Stomach smooth muscle (tissue), 2 donors: ENCODE measurements at regions not wholly inside any gene's neighbourhood (a gene's known extent, or its start where the extent isn't known, plus 50 kb on each side); places are given as distances from the start of the nearest gene placed in this dataset.

Experiments used
- H3K27ac ChIP-seq: one replicate; pipeline ENCODE4 v1.7.0; 2013; ENCODE audit warnings: mild to moderate bottlenecking, low read length, inconsistent platforms
- H3K27me3 ChIP-seq, 2 donors: one replicate each; pipeline ENCODE4 v1.7.0; 2013; ENCODE audit warnings: low read length in 2 of 2; ENCODE audit not compliant: insufficient read depth in 2 of 2, control insufficient read depth in 1 of 2
- H3K36me3 ChIP-seq, 2 donors: one replicate each; pipeline ENCODE4 v1.7.0; 2013; ENCODE audit warnings: low read length in 2 of 2; ENCODE audit not compliant: control insufficient read depth in 2 of 2, insufficient read depth in 2 of 2
- H3K4me1 ChIP-seq: one replicate; pipeline ENCODE4 v1.7.0; 2013; ENCODE audit warnings: low read length; ENCODE audit not compliant: control insufficient read depth, insufficient read depth
- H3K4me3 ChIP-seq, 2 donors: one replicate each; pipeline ENCODE4 v1.7.0; 2013; ENCODE audit warnings: low read length in 2 of 2
- H3K9ac ChIP-seq, 2 donors: one replicate each; pipeline ENCODE4 v1.7.0; 2013; ENCODE audit warnings: low read length in 2 of 2, mild to moderate bottlenecking in 1 of 2
- H3K9me3 ChIP-seq, 2 donors: one replicate each; pipeline ENCODE4 v1.7.0; 2013; ENCODE audit warnings: low read length in 2 of 2; ENCODE audit not compliant: control insufficient read depth in 2 of 2
- donor health status: healthy.
- donor health status: Pancreatic carcinoma.

DNA sequence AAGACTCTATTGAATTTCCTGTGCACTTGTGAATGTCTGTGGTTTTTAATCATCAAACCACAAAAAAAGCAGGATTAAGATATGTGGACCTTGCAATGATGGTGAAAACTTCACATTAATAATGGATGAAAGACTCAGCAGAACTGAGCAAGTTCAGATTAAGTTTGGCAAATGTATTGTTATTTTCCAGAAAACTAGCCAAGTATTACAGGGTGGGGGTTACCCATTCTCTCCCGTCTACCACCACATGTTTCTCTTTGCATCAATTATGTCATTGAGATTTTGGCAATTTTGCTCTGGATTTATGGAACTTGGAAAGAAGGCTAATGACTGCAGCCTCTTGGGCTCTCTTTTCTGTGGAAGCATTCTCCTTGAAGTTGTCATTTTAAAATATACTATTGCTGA, 577.1 kb downstream of the ANKRD50 start:
- Histone ChIP-seq H3K4me3 (no peak overlapping the region), H3K9me3 (peaks cover 0 to 2% of the 10 kb centered on the region in 2 donors), H3K36me3 (no peaks in the 10 kb centered on the region), H3K9ac (no peak overlapping the region), H3K4me1 (no peaks in the 10 kb centered on the region), H3K27ac (no peak overlapping the region), H3K27me3 (no peaks in the 10 kb centered on the region)

- Histone ChIP-seq H3K27ac (no peak overlapping the region), H3K36me3 (no peaks in the 10 kb centered on the region), H3K27me3 (no peaks in the 10 kb centered on the region), H3K9ac (no peak overlapping the region), H3K4me1 (no peaks in the 10 kb centered on the region), H3K9me3 (no peaks in the 10 kb centered on the region), H3K4me3 (no peak overlapping the region)
These were observed 573.5 kb downstream of the ANKRD50 start for GRCh38 chr4:124139044-124139443.

DNA sequence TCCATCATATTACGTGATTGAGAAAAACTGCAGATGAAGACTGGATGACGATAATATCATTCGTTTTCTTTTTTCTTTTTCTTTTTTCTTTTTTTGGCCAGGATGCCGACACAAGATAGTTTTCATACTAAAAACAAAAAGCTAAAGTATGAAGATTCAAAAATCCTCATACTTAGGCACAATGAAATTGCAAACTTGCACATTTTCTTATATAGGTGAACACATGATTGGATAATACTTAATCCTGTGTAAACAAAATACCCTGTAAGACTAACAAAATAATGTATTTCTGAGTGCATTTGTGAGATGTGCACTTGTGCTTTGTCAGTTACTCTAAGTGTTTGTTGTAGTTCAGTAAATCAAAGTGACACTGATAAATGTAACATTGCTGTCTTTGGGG, 568.9 kb downstream of the ANKRD50 start:
- H3K4me1 ChIP-seq: no peaks in the 10 kb centered on the region
- H3K36me3 ChIP-seq: no peaks in the 10 kb centered on the region
- H3K9ac ChIP-seq: no peak overlapping the region
- H3K9me3 ChIP-seq: no peaks in the 10 kb centered on the region
- H3K27me3 ChIP-seq: no peaks in the 10 kb centered on the region
- no peak overlapping the region for H3K27ac ChIP-seq
- H3K4me3 ChIP-seq: no peak overlapping the region

DNA sequence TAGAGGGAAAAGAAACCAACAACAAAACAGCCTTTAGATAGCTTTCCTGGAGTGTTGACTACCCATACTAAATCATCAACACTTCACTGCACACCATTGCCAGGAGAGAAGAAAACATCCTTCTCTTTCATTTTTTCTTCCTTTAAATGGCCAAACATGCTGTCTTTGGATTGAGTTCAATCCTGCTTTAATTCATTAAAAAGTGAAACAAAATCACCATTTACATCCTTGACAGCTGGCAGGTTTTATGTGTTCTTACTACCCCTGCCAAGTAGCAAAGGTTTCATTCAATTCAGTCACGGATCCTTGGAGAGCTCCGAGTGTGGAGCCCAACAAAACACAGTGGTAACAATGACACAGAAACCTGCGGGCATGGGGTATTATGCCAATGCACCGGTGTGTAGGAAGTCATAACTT, 568.3 kb downstream of the ANKRD50 start:
- Histone ChIP-seq H3K4me3 (no peak overlapping the region), H3K36me3 (no peaks in the 10 kb centered on the region), H3K9me3 (no peaks in the 10 kb centered on the region), H3K27ac (no peak overlapping the region), H3K9ac (no peak overlapping the region), H3K4me1 (no peaks in the 10 kb centered on the region), H3K27me3 (no peaks in the 10 kb centered on the region)

DNA sequence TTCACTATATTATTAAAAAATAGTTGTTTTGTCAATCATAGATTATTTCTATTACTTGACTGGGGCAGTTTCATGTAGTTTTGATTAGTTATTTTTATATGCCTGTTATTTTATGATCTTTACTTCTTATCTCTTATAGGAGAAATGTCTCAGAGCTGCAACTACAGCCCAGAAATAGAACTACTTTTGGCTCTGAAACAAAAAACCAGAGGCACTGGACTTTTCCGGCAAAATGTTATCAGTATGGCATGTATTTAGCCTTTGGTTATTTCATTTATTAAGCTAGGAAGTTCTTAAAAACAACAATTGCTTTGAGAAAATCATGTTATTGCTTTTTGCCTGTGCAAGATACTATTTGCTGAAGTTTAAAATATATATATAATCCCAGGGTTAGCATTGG, 566.5 kb downstream of the ANKRD50 start:
- no peak overlapping the region for H3K9ac ChIP-seq
- H3K27ac ChIP-seq: no peak overlapping the region
- H3K4me1 ChIP-seq: no peaks in the 10 kb centered on the region
- no peaks in the 10 kb centered on the region for H3K36me3 ChIP-seq
- no peaks in the 10 kb centered on the region for H3K9me3 ChIP-seq
- no peak overlapping the region for H3K4me3 ChIP-seq
- no peaks in the 10 kb centered on the region for H3K27me3 ChIP-seq

DNA sequence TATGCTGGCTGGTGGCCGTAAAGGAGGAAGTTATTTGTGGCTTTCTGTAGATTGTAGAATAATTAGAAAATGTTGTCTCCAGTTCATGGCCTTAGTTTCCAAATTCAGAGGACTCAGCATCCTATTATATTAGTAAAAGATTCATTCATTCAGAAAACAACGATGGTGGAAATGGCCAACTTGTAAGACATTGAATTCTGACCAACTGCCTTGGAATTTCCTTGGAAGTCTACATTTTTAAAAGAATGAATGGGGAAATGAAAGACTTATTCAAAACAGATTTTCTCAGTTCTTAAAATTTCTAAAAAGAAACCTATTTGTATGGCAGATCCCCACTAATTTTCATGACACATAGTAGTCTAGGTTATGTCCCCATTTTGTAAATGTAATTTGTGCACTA, 561.5 kb downstream of the ANKRD50 start:
- H3K36me3 ChIP-seq: no peaks in the 10 kb centered on the region
- H3K27ac ChIP-seq: no peak overlapping the region
- no peaks in the 10 kb centered on the region for H3K4me1 ChIP-seq
- no peak overlapping the region for H3K9ac ChIP-seq
- H3K4me3 ChIP-seq: no peak overlapping the region
- H3K27me3 ChIP-seq: no peaks in the 10 kb centered on the region
- H3K9me3 ChIP-seq: no peaks in the 10 kb centered on the region

GRCh38 chr4:124152132-124152531, 560.4 kb downstream of the ANKRD50 start:
- H3K9me3 ChIP-seq: no peaks in the 10 kb centered on the region
- H3K27me3 ChIP-seq: no peaks in the 10 kb centered on the region
- H3K9ac ChIP-seq: no peak overlapping the region
- no peaks in the 10 kb centered on the region for H3K4me1 ChIP-seq
- no peak overlapping the region for H3K4me3 ChIP-seq
- no peaks in the 10 kb centered on the region for H3K36me3 ChIP-seq
- no peak overlapping the region for H3K27ac ChIP-seq

DNA sequence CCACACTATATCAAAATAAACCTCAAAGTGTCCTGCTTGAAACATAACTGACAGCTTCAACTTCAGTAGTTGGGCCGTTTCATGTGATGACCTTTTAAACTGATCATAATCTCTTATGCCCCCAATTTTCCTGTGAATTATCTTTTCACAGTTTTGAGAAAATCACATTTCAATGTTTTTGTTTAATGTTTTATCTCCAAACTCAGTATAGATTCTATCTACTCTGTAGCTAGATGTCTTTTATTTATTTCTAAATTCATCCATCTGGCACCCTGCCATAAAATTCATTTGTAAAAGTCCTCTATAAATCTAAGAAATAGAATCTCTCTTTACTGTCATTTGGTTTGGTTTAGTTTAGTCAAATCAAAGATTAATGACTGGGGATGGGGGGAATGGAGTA, 557.3 kb downstream of the ANKRD50 start:
- no peak overlapping the region for H3K4me3 ChIP-seq

DNA sequence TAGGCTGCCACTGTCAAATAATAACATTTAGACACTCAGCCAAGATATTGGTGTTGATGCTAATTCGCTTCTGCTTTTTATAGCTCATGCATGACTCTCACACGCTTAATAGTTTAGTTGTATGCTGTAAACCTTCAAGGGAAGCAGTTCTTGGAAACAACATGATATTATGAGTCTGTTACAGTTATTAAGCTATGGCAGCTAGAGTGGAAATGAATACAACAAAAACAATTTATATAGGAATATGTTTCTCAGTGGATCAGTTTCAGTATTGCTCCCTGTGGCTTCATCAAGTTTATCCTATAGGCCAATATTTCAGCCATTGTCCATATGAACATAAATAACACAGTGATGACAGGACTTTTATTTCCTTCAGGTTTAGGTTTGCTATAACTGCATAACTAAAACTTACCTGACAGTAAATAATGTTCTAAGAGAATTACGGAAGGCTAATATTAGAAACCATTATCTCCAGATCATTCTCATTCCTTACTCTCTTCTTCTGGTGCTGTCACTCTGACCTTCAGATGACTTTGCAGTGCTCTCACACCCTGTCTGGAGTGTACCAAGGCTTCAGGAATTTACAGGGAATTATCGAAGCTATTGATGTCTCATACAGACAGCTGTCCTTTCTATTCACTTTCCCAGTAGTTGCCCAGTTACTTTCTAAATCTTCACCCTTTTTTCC, 555.0 kb downstream of the ANKRD50 start:
- Histone ChIP-seq H3K27me3 (no peaks in the 10 kb centered on the region), H3K9me3 (peaks cover 0 to 2% of the 10 kb centered on the region in 2 donors), H3K36me3 (no peaks in the 10 kb centered on the region), H3K4me1 (no peaks in the 10 kb centered on the region), H3K27ac (no peak overlapping the region), H3K4me3 (no peak overlapping the region), H3K9ac (no peak overlapping the region)

More for the DNA sequence above, 557.3 kb downstream of the ANKRD50 start:
- Histone ChIP-seq H3K27me3 (no peaks in the 10 kb centered on the region), H3K4me1 (no peaks in the 10 kb centered on the region), H3K9me3 (peaks cover 0 to 2% of the 10 kb centered on the region in 2 donors), H3K27ac (no peak overlapping the region), H3K36me3 (no peaks in the 10 kb centered on the region), H3K9ac (no peak overlapping the region)

GRCh38 chr4:124163401-124163800, 549.1 kb downstream of the ANKRD50 start:
- no peaks in the 10 kb centered on the region for H3K27me3 ChIP-seq
- no peaks in the 10 kb centered on the region for H3K36me3 ChIP-seq
- no peak overlapping the region for H3K4me3 ChIP-seq
- no peak overlapping the region for H3K27ac ChIP-seq
- no peaks in the 10 kb centered on the region for H3K4me1 ChIP-seq
- no peak overlapping the region for H3K9ac ChIP-seq
- peaks cover 0 to 2% of the 10 kb centered on the region in 2 donors for H3K9me3 ChIP-seq

DNA sequence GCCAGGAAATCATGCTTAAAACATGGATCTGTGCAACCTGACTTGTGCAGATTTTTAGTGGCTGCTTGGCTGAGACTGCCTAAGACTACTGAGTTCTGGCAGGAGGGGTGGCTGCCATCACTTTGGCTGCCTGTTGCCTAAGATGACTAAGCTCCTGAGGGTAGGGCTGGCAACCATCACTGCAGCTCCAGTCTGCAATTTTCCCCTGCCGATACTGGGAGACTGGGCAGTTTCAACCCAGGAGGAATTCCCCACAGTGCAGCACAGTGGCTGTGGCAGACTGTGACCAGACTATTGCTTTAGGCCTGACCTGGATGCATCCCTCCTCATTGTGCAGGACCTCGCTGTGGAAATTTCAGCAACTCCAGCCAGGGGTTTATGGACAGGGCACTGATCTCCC, 544.9 kb downstream of the ANKRD50 start:
- Histone ChIP-seq H3K27ac (no peak overlapping the region), H3K9me3 (no peaks in the 10 kb centered on the region), H3K36me3 (no peaks in the 10 kb centered on the region), H3K27me3 (no peaks in the 10 kb centered on the region), H3K4me1 (no peaks in the 10 kb centered on the region), H3K4me3 (no peak overlapping the region), H3K9ac (no peak overlapping the region)
